NCI-H128 (cell line): ENCODE measurements at regions not wholly inside any gene's neighbourhood (a gene's known extent, or its start where the extent isn't known, plus 50 kb on each side); places are given as distances from the start of the nearest gene placed in this dataset.

Experiments used
- DNase-seq: peaks from one replicate; lab custom pipeline; 2025; ENCODE audit not compliant: unreplicated experiment; lab: John Stamatoyannopoulos, UW

DNA sequence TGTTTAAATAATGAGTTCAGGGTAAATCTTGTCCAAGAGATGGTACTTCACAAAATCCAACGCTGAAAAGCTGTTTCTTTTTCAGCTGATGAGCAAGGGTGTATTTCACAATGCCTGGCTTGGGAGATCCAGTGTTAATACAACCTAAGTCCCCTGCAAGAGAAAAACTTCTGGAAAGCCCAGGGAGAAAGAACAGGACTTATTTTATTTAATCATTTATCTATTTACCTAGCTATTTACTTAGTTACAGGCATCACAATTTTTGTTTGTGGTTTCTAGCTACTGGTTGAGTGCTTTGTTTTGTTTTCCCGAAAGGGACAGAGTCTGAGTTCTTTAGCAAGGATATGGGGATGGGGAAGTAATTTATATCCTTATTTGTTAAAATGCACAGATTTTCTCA is 598.2 kb upstream of the SYT4 start:
- no peak for DNase-seq

DNA sequence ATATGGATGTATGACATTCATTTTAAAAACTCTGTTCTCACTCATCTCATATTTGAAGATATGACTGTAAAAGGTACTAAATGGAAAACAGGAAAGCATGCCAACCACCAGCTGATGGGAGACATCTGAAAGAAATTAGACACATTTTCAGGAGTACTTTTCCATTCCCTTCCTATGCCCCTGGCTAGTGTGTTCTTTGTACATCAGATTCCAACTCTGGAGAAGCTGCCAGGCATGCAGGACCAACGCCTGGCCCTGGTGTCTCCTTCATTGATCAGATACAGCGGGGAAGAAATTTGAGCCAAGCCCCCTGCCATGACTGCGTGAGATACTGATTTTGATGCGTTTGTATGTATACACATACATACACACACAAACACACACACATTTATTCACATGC is 599.0 kb upstream of the SYT4 start:
- no peak for DNase-seq

DNA sequence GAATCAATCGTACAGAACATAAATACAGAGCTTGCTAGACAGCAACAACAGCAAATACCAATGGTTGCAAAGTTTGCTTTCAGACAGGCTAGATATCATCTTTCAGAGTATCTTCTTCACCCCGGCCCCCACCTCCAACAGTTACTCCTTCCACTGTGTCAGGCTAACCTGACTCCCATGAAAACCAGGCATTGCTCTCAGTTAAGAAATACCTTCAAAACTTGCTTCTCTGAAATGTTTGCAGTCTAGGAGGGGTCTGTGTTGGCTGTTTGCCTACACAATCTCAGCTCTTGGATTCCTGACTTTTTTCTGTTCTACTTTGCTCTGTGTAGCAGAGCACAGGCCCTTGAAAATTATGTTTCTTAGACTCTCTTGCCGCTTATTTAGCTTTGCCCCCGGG is 599.5 kb upstream of the SYT4 start:
- no peak for DNase-seq

DNA sequence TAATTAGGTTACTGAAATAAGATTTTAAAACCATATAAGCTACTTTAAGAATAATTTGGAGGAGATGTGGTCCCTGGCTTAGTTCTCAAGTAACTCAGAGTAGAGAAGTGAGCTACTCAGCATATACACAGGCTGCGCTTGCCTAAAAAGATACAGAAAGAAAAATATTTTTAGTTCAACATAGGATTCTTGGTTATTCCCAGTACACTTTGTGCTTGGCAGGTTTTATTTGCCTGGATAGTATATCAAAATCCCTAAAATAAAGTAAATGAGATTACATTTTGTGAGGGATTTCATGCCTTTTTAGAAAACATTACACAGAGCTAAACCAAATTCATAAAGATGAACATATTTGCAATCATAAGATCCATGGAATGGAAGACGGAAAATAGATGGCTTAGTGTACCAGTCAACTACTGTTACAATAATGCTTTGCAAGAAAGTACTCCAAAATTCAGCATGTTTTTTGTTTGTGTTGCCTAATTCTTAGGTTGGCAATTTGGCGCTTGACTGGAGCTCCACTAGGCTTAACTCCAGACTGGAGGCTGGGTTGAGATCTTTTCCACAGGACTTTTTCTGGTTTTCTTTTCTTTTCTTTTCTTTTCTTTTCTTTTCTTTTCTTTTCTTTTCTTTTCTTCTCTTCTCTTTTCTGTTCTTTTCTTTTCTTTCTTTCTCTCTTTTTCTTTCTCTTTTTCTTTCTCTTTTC is 600.5 kb upstream of the SYT4 start:
- no peak for DNase-seq

DNA sequence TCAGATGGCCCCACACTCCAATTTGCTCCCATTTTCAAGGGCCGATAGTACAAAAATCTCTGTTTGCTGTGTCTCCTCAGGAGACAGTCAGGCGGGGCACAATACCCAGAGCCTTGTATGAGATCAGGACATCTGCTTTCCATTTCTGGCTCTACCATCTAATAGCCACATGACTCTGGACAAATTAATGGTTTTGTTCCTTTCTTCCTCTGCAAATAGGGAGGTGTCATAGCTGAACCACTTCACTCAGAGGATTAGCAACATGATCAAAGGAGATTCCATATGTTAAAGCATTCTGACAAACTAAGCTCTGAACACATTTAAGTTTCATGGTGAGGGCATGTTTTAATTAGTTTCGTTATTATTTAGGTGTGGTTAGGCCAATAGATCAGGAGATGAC is 602.1 kb upstream of the SYT4 start:
- no peak for DNase-seq

DNA sequence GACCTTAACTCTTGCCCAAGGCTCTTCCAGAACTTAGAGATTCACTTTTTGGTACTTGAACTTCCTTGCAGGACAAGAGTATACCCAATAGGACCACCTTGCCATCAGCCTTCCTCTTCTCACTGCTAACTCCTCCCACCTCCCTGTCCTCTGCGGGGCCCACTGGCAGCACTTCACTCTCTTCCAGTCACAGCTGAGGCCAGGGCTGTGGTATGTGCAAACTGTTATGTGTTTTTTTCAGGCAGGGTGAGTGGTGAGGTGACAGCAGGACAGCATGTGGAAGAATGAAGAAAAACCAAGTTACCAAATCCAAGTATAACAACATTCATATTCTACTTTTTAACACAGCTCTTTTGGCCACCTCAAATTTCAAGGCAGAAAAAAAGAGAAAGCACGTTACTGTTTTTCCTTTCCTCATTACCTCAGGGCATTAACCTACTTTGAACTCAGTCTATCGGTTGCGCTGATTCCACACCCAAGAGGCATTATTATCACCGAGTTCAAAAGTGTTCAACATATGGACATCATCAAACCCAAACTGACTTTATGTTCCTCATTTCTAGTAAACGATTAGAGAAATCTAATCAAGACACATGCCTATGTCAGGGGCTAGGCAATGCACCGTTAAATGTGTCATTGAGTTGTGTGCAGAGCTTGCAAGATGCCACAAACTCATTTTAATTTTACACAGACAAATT is 605.2 kb upstream of the SYT4 start:
- DNase-seq, result no peak

DNA sequence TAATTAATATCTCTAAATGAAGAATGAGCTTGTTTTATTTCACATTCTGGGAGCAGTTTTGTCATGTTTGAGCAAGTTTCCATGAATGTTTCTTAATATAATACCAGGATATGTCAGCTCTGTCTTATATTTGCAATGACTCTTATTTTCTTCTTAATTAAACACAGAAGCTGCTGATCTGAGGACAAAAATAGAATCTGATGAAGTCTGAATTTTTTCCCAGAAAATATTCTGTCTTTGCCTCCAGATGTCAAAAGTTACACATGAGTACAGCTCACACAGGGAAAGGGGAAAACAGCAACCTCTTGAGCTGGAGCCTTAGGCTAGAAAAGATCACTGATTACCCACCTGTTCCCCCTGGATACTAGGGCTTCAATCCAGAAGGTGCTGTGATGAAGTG is 606.6 kb upstream of the SYT4 start:
- DNase-seq, result no peak

DNA sequence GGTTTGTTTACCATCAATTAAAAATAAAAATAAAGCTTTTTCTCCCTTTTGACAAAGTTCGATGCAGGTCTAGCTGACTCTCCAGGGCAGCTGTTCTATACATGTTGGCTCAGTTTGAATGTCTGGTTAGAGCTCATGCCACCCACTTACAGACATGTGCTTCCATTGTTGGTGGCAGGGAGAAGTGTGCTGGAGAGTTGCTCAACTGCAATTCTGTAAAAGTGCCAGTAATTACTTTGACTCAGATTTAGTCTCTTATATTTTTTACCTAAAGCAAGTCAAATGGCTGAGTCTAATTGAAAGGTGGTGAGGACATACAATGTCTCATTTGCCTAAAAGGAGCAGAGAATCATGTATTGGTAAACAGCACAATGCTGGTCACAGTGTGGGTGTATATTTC is 609.1 kb upstream of the SYT4 start:
- peak; percentile 30 for DNase-seq

DNA sequence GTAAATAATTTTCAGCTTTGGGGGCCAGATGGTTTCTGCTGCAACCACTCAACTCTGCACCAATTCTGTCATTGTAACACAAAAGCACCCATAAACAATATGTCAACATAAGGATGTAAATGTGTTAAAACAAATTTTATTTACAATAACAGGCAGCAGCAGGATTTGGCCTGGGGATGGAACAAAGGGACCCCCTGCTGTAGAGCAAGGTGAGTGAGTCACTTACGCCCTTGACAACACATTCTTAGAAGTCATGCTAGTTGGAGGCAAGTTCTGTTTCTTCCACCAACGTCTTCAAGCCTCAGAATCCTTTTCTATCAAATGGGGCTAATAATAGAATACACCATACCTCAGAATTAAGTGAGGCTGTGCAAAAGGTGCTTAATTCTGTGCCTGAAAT is 610.2 kb upstream of the SYT4 start:
- DNase-seq, result no peak

DNA sequence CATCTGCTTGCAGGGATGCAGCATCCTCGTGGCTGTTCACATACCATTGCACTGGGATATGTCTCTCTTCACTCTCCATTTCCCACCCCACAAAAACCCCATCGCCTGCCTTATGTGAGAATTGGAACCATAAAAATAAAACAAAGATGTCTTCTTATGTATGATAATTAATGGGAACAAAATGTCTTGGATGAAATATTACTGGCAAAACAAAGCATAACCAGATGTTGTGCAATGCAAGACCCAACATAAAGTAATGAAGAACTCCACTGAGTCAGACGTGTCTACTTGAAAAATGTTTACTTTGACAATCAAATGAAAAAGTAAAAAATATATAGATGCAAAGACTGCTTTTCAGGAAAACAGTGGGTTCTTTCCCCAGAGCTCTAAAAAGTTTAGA is 611.3 kb upstream of the SYT4 start:
- DNase-seq, result no peak

DNA sequence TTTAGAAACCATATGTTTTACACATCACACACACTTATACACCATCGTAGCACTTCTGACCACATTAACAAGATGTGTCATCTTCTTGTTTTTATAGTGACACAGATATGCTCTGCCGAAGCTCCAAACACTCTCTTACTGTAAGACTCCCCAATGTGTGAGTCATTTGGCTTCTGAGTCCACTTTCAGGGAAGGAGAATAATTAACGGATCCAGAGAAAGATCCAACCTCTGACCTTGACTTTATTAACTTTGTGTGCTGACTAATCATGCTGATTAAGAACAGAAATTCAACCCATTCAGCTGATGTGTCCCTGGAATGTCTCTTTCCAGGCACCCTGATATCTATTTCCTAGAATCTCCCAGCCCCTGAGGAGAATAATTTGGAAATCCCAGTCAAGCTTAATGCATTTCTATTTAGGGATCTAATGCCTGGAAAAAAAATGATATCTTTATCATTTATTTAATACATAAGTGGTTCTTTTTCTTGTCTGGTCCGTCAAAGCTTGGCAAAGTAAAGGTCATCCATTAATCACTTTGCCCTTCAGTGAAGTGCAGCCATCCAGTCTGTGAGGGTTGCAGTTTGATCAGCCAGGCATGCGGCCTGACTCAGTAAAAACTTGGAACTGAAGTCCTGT is 615.8 kb upstream of the SYT4 start:
- DNase-seq, result no peak

DNA sequence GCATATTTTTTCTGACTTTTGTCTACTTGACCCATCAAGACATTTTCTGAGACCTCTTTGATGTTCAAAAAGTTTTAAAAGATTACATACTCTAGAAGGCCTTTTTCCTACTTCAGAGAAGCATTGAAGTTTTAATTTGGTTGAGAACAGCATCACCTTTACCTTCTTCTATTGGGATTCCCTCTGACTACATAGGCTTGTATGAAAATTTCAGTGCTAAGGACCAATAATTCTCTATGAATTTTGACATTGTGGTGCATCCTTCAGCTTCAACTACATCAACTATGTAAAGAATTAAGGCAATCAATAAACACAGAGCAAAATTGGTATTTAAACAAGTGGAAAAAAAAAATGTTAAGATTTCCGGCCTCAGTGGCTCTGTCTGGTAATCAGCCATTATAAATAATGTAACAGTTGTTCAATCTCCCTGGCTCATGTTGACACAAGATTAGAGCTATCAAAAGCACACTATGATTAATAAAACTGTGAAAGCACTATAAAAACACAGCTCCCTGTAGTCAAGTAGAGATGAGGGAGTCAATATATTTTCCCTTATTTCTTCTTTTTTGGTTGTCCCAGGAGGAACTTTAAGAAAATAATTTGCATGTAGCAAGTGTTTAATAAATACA is 627.0 kb upstream of the SYT4 start:
- DNase-seq, result no peak

DNA sequence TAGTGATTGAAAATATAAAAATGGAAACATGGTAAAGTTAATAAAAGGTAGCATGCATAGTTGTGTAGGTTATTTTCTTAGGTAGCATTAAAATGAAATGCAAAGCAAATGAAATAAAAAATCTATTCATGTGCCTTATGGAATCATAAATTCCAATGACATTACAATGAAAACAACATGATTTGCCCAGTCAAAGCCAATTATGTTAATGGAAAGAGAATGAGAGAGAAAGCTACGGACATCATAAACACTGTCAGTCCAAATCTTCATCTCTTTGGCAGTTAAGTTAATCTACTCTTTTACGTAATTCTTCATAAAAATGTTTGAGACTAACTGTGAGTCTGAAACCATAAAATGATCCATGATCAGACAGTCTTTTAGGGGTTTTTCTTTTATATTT is 636.7 kb upstream of the SYT4 start:
- DNase-seq, result no peak

DNA sequence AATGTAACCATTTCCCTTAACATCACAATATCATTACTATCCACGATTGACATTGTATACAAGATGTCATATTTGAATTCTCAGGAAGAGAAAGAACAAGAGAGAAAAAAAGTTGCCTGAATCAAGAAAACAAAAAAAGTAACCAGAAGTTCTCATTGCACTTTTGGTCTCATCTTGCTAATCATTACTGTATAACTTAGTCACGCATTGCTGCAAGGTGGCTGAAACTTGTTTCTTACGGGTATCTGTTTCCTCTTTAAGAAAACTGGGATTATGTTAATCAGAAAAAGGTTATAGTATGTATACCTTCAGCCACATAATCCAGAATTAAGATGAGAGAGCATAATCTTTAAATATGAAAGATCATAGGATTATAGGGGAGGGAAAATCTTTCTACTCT is 639.7 kb upstream of the SYT4 start:
- no peak for DNase-seq

DNA sequence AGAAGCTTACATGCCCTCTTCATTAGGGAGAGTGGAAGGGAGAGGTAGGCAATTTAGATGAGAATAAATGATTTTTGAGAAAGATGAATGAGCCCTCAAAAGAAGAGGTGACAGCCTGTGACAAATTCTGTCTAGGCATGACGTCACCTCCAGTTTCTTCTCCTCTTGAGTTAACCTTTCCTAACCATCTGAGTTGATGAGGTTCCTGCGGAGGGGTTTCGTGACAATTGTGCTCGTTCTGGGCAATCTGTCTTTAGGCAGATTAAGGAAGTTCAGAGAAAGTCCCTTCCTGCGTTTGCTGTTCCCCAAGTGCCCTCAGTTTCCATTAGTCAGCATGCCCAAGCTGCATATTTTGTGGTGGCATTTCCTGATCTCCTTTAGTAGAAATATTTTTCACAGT is 640.2 kb upstream of the SYT4 start:
- DNase-seq, result no peak

DNA sequence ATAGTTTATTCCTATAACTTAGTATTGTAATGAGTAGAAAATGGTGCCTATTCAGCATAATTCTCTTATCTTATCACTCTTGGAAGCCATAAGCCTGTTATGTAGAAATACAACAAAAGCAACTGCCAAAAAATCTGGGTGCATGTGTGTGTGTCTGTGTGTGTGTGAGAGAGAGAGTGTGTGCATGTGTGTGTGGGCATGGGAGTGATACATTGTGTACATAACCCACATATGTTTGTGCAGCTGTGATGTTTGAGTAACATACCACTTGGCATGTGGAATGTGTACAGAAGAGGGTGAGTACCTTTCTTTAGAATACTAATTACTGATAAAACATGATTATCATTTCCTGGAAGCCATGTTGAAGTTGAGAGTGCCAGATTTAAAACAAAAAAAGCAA is 642.3 kb upstream of the SYT4 start:
- DNase-seq, result no peak

DNA sequence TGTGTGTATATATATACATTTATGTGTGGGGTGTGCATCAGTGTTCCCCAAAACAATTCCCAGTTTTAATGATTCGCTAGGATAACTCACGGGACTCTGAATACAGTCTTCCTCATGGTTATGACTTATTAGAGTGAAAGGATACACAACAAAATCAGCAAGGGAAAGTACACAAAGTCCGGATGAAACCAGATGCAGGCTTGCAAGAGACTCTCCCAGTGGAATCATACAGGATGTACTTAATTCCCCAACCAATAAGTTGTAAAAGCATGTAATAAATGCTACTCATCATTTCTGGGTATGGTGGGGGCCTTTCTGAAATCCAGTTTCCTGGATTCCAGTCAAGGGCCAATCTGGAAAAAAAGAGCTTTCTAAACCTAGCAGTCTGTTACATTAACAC is 654.1 kb upstream of the SYT4 start:
- DNase-seq, result no peak

DNA sequence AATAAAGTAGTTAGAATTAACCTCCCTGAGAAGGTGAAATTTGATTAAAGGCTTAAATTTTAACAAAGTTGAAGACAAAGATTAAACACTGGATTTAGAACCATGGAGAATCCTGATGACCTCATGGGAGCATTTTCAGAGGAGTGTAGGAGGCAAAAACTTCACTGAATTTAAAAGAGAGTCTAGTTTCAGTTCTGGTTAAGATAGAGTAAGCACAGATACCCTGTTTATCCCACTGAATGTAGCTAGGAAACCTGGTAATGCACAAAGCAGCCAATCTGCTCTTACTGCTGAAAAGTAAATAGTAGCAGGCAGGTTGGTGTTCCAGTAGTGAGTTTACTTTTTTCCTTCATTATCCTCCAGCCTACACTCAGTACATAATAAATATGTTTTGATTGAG is 654.9 kb upstream of the SYT4 start:
- DNase-seq, result no peak

DNA sequence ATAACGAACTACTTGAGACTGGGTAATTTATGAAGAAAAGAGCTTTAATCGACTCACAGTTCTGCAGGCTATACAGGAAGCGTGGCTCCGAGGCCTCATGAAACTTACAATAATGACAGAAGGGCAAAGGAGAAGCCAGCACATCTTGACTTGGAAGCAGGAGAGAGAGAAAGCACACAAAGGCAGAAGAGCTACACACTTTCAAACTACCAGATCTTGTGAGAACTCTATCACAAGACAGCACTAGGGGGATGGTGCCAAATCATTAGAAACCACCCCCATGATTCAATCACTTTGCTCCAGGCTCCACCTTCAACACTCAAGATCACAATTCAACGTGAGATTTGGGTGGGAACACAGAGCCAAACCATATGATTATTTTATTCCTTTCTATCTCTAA is 655.9 kb upstream of the SYT4 start:
- no peak for DNase-seq

DNA sequence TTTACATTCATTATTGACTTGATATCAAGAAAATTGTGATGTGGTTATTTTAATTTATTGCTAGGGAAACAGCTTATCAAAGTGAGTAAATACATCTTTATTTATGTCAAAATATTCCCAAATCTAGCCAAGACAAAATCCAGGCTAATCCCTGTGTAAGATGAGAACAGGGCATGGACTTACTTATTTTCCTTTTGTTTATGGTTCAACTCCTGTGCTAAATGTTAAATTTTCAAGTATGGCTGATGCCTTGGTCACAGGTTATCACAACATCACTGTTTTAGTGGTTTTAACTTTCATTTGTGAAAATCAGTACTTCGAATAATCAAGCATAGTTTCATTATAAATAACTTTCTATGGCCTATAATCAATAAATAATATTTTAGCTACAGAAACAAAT is 657.0 kb upstream of the SYT4 start:
- no peak for DNase-seq

DNA sequence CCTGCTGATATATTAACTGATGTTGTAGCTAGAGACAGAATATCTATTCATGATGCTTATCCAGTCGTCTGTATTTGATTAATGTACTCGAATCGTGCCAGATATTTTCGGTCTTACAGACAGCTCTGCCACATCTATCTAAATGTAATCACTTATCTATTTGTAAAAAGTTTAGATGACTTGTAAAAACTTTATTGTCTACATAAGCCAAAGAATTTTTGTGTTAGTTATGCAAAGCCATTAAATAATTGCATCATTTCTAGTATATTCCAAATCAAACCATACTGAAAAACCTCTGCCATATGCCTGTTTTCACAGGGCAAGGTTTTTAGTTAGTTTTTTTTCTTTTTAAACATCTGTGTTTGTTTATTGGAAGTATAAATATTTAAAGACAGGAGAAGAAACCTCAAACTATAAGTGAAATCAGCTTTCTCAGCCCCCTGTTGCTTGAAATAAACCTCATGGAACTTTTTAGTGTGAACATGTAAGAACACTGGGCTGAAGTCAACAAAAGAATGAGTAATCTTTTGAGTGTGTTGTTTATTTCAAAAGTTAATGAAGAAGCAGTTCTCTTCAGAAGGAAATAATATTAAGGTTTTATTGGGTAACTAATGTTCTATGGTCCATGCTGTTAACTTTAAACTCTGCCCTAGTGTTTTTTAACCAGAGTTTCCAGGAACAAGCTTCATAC is 657.6 kb upstream of the SYT4 start:
- no peak for DNase-seq

DNA sequence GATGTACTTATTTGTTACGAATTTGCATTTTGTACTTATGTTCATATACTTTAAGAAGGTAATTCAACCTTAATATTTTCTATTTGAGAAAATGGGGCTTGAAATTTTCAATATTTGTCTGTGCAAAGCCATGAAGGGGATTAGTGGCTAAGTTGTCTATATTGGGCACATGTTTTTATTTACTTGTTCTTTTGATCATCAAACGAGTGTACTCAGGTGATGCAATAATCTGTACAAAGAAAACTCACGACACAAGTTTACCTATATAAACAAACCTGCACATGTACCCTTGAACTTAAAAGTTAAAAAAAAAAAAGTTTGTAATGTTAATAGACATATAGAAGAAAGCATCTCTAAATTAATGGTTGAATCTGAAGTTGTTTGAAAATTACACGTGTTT is 658.9 kb upstream of the SYT4 start:
- DNase-seq, result no peak
